VCaP (cell line): ENCODE measurements at regions not wholly inside any gene's neighbourhood (a gene's known extent, or its start where the extent isn't known, plus 50 kb on each side); places are given as distances from the start of the nearest gene placed in this dataset.
A peak's percentile ranks its signal among the peaks of the same experiment; 100 is the strongest.

Experiments used
- H3K27ac ChIP-seq: fragments of 450-650 bp; 2 replicates; pipeline ENCODE4 v1.5.1; 2017
- CTCF ChIP-seq: fragments of 450-650 bp; conservative IDR thresholded peaks from 2 replicates; pipeline ENCODE4 v1.5.1; 2017; ENCODE audit warnings: mild to moderate bottlenecking, moderate library complexity

GRCh38 chr9:136611606-136612005 is 51.1 kb upstream of the EGFL7 start:
- TF ChIP-seq CTCF = peak; percentile 16; the same call in 1 of the 2 replicates
- no peak overlapping the region for H3K27ac ChIP-seq

- TF ChIP-seq CTCF = no peak
- no peak overlapping the region for H3K27ac ChIP-seq
These were observed 51.6 kb upstream of the EGFL7 start for GRCh38 chr9:136611119-136611518.

GRCh38 chr9:136610426-136610825 is 52.3 kb upstream of the EGFL7 start:
- no peak for TF ChIP-seq CTCF
- H3K27ac ChIP-seq = no peak overlapping the region

- no peak overlapping the region for H3K27ac ChIP-seq
- TF ChIP-seq CTCF = no peak
These were observed 52.8 kb upstream of the EGFL7 start for GRCh38 chr9:136609838-136610311.

- TF ChIP-seq CTCF = no peak
- H3K27ac ChIP-seq = no peak overlapping the region
These were observed 53.6 kb upstream of the EGFL7 start for GRCh38 chr9:136609160-136609475.

- no peak for TF ChIP-seq CTCF
- H3K27ac ChIP-seq = no peak overlapping the region
These were observed 54.2 kb upstream of the EGFL7 start for GRCh38 chr9:136608348-136609159.

GRCh38 chr9:136607334-136607919 is 55.3 kb upstream of the EGFL7 start:
- H3K27ac ChIP-seq = no peak overlapping the region
- no peak for TF ChIP-seq CTCF
